Type B pancreatic cell (in vitro differentiated cells): ENCODE measurements at regions not wholly inside any gene's neighbourhood (a gene's known extent, or its start where the extent isn't known, plus 50 kb on each side); places are given as distances from the start of the nearest gene placed in this dataset.
"Not testable (repeated sequence)": the region's sequence is repeated elsewhere in the genome, so short reads cannot be mapped to it uniquely, and the experiment has no call there.

Experiments
- DNase-seq: peaks from one replicate; pipeline ENCODE4 v3.0.0; 2021; ENCODE audit warnings: mixed read lengths; ENCODE audit not compliant: unreplicated experiment; ENCODE audit errors: extremely low spot score
- H3K27ac Mint-ChIP-seq: 2 replicates; pipeline ENCODE4 v1.8.0; 2021; ENCODE audit warnings: mild to moderate bottlenecking, mixed read lengths
- H3K27me3 Mint-ChIP-seq: 2 replicates; pipeline ENCODE4 v1.8.0; 2021; ENCODE audit warnings: mixed read lengths
- H3K36me3 Mint-ChIP-seq: 2 replicates; pipeline ENCODE4 v1.8.0; 2021; ENCODE audit warnings: mixed read lengths
- H3K4me1 Mint-ChIP-seq: one replicate; pipeline ENCODE4 v1.8.0; 2021; ENCODE audit warnings: mixed read lengths; ENCODE audit not compliant: unreplicated experiment
- H3K4me3 Mint-ChIP-seq: 2 replicates; pipeline ENCODE4 v1.8.0; 2021; ENCODE audit warnings: mild to moderate bottlenecking, mixed read lengths
- H3K9me3 Mint-ChIP-seq: 2 replicates; pipeline ENCODE4 v1.8.0; 2021; ENCODE audit warnings: mixed read lengths
- TF ChIP-seq, protein P1 (sequence below): fragments of 200-600 bp; sonication (generic); conservative IDR thresholded peaks from 2 replicates; pipeline ENCODE4 v1.5.0; 2021; ENCODE audit warnings: antibody characterized with exemption, mild to moderate bottlenecking

DNA sequence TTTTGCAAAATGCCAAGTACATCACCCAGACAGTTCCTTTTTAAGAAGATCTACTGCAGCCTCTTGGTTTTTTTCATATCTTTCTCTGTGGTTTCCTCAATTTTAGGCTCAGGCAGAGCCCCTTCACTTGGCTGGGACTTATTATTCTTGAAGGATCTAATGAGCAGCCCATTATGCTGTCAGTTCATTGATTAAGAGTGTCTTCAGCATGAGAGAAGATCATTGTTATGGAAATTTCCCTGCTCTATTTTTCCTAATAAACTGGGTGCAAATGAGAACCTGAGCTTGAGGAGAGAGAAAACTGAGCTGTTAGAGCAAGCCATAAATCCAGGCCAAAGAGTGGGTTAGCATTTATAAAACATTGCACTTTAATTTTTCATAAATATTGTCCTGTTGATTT lies 146.5 kb downstream of the SEC23IP start:
- Mint-ChIP-seq H3K36me3 (no peaks in the 10 kb centered on the region), H3K9me3 (peaks cover 8% of the 10 kb centered on the region), H3K4me1 (no peaks in the 10 kb centered on the region), H3K27me3 (no peaks in the 10 kb centered on the region), H3K4me3 (no peak overlapping the region), H3K27ac (no peak overlapping the region)
- TF ChIP-seq, protein P1, sequence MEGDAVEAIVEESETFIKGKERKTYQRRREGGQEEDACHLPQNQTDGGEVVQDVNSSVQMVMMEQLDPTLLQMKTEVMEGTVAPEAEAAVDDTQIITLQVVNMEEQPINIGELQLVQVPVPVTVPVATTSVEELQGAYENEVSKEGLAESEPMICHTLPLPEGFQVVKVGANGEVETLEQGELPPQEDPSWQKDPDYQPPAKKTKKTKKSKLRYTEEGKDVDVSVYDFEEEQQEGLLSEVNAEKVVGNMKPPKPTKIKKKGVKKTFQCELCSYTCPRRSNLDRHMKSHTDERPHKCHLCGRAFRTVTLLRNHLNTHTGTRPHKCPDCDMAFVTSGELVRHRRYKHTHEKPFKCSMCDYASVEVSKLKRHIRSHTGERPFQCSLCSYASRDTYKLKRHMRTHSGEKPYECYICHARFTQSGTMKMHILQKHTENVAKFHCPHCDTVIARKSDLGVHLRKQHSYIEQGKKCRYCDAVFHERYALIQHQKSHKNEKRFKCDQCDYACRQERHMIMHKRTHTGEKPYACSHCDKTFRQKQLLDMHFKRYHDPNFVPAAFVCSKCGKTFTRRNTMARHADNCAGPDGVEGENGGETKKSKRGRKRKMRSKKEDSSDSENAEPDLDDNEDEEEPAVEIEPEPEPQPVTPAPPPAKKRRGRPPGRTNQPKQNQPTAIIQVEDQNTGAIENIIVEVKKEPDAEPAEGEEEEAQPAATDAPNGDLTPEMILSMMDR = no peak
- no peak for DNase-seq

DNA sequence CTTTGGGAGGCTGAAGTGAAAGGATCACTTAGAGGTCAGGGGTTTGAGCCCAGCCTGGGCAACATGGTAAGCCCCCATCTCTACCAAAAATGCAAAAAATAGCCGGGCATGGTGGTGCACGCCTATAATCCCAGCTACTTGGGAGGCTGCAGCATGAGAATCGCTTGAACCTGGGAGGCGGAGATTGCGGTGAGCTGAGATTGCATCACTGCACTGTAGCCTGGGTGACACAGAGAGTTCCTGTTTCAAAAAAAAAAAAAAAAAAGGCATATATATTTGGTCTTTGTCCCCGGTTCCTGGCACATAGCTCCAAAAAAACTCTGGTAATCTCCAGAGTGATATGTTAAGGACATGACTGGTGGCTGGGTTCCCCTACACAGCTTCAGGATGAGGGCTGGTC lies 147.3 kb downstream of the SEC23IP start:
- H3K36me3 Mint-ChIP-seq = no peaks in the 10 kb centered on the region
- no peak for DNase-seq
- TF ChIP-seq, protein P1 = no peak
- peaks cover 4% of the 10 kb centered on the region for H3K9me3 Mint-ChIP-seq
- H3K27me3 Mint-ChIP-seq = no peaks in the 10 kb centered on the region
- H3K4me1 Mint-ChIP-seq = no peaks in the 10 kb centered on the region
- H3K4me3 Mint-ChIP-seq = no peak overlapping the region
- H3K27ac Mint-ChIP-seq = no peak overlapping the region

GRCh38 chr10:120041807-120042559 lies 149.5 kb downstream of the SEC23IP start:
- DNase-seq = no peak
- H3K4me3 Mint-ChIP-seq = no peak overlapping the region
- no peaks in the 10 kb centered on the region for H3K36me3 Mint-ChIP-seq
- H3K9me3 Mint-ChIP-seq = no peaks in the 10 kb centered on the region
- TF ChIP-seq, protein P1 = no peak
- H3K27ac Mint-ChIP-seq = no peak overlapping the region
- no peaks in the 10 kb centered on the region for H3K4me1 Mint-ChIP-seq
- H3K27me3 Mint-ChIP-seq = no peaks in the 10 kb centered on the region

GRCh38 chr10:120042705-120043104 lies 150.2 kb downstream of the SEC23IP start:
- TF ChIP-seq, protein P1 = no peak
- H3K36me3 Mint-ChIP-seq = no peaks in the 10 kb centered on the region

DNA sequence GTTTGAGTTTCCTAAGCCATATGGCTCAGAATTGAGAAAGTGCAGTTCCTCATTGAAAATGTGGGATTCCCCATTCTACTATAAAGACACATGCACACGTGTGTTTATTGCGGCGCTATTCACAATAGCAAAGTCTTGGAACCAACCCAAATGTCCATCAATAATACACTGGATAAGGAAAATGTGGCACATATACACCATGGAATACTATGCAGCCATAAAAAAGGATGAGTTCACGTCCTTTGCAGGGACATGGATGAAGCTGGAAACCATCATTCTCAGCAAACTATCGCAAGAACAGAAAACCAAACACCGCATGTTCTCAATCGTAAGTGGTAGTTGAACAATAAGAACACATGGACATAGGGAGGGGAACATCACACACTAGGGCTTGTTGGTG lies 154.8 kb downstream of the SEC23IP start:
- H3K4me3 Mint-ChIP-seq, DNase-seq, H3K9me3 Mint-ChIP-seq, H3K36me3 Mint-ChIP-seq, H3K27me3 Mint-ChIP-seq, H3K27ac Mint-ChIP-seq: not testable (repeated sequence)
- H3K4me1 Mint-ChIP-seq = peaks cover 11% of the 10 kb centered on the region

More at GRCh38 chr10:120042705-120043104, 150.2 kb downstream of the SEC23IP start:
- no peaks in the 10 kb centered on the region for H3K9me3 Mint-ChIP-seq
- no peak overlapping the region for H3K27ac Mint-ChIP-seq
- H3K4me3 Mint-ChIP-seq = no peak overlapping the region
- no peaks in the 10 kb centered on the region for H3K4me1 Mint-ChIP-seq
- H3K27me3 Mint-ChIP-seq = no peaks in the 10 kb centered on the region
- DNase-seq = no peak

GRCh38 chr10:120047926-120048325 lies 155.4 kb downstream of the SEC23IP start:
- DNase-seq = no peak
- Mint-ChIP-seq H3K27ac (no peak overlapping the region), H3K36me3 (no peaks in the 10 kb centered on the region), H3K4me1 (peaks cover 11% of the 10 kb centered on the region), H3K9me3 (no peaks in the 10 kb centered on the region), H3K27me3 (peaks cover 5% of the 10 kb centered on the region), H3K4me3 (no peak overlapping the region)
- TF ChIP-seq, protein P1 = no peak
